H1 (cell line): ENCODE measurements at regions not wholly inside any gene's neighbourhood (a gene's known extent, or its start where the extent isn't known, plus 50 kb on each side); places are given as distances from the start of the nearest gene placed in this dataset.

Experiments
- CTCF ChIA-PET: fragments of 300-600 bp; sonication (Branson Sonifier 250); formaldehyde crosslinking; loops from one replicate; lab custom pipeline; 2021; ENCODE audit not compliant: partially characterized antibody; lab: Charles Lee
- POLR2A ChIA-PET: fragments of 300-600 bp; sonication (Branson Sonifier 250); formaldehyde crosslinking; loops from one replicate; lab custom pipeline; 2021; ENCODE audit warnings: inconsistent platforms; ENCODE audit not compliant: partially characterized antibody; lab: Charles Lee
- DNase-seq, 2 experiments: peaks; one replicate each; pipeline versions ENCODE4 v3.0.0 to v3.0.0-alpha.2; 2010 to 2022; ENCODE audit warnings: low spot score in 2 of 2, low read depth in 1 of 2, mixed read lengths in 1 of 2
- FAIRE-seq: peaks from 2 replicates; lab custom pipeline; 2011; peaks lifted over from hg19 to GRCh38; lab: Jason Lieb, UNC
- H2AFZ ChIP-seq: 2 replicates; pipeline ENCODE4 v1.8.1; 2012; ENCODE audit warnings: low read length, inconsistent platforms
- H2AK5ac ChIP-seq: 2 replicates; pipeline ENCODE4 v1.6.1; 2013; ENCODE audit warnings: low read depth, low read length
- H2BK120ac ChIP-seq: replicated peaks from 2 replicates; pipeline ENCODE3; 2013; ENCODE audit warnings: low read depth, low read length, inconsistent platforms
- H2BK12ac ChIP-seq: 2 replicates; pipeline ENCODE4 v1.6.1; 2013; ENCODE audit warnings: low read depth, low read length
- H2BK15ac ChIP-seq: 2 replicates; pipeline ENCODE4 v1.6.1; 2013; ENCODE audit warnings: low read length
- H2BK20ac ChIP-seq: 2 replicates; pipeline ENCODE4 v1.6.1; 2013; ENCODE audit warnings: low read length
- H2BK5ac ChIP-seq: 2 replicates; pipeline ENCODE4 v1.6.1; 2013; ENCODE audit warnings: low read depth, low read length
- H3K14ac ChIP-seq: 2 replicates; pipeline ENCODE4 v1.6.1; 2013; ENCODE audit warnings: inconsistent platforms; ENCODE audit not compliant: insufficient read length
- H3K18ac ChIP-seq: 2 replicates; pipeline ENCODE4 v1.6.1; 2013; ENCODE audit warnings: low read length; ENCODE audit errors: extremely low read depth
- H3K23ac ChIP-seq: 2 replicates; pipeline ENCODE4 v1.6.1; 2013; ENCODE audit warnings: inconsistent platforms; ENCODE audit not compliant: insufficient read length
- H3K23me2 ChIP-seq: 2 replicates; pipeline ENCODE4 v1.6.1; 2013; ENCODE audit warnings: low read depth, low read length
- H3K27ac ChIP-seq: 2 replicates; pipeline ENCODE4 v1.6.1; 2011; ENCODE audit warnings: low read depth, low read length, inconsistent platforms
- H3K27me3 ChIP-seq, 4 experiments: replicated peaks in 1 of 4; 1 replicate in 1 of 4; 2 replicates in 3 of 4; pipeline versions ENCODE4 v1.6.1 to v1.8.1; 2011 to 2013; ENCODE audit warnings: low read length in 3 of 4, mild to moderate bottlenecking in 3 of 4, inconsistent platforms in 2 of 4, mixed read lengths in 2 of 4, moderate library complexity in 1 of 4; ENCODE audit not compliant: control insufficient read depth in 3 of 4, insufficient read depth in 3 of 4; ENCODE audit errors: extremely low read depth in 1 of 4
- H3K36me3 ChIP-seq, 4 experiments: 2 replicates each; pipeline versions ENCODE4 v1.6.1 to v1.8.1; 2011 to 2013; ENCODE audit warnings: mild to moderate bottlenecking in 4 of 4, low read length in 3 of 4, moderate library complexity in 2 of 4, control low read depth in 1 of 4, inconsistent platforms in 1 of 4; ENCODE audit not compliant: insufficient read depth in 4 of 4, control insufficient read depth in 2 of 4
- H3K4ac ChIP-seq: replicated peaks from 2 replicates; pipeline ENCODE3; 2013; ENCODE audit warnings: low read length, low read depth, mixed read lengths, inconsistent platforms; ENCODE audit not compliant: insufficient read length
- H3K4me1 ChIP-seq, 4 experiments: replicated peaks in 1 of 4; 1 replicate in 1 of 4; 2 replicates in 3 of 4; pipeline versions ENCODE4 v1.6.1 to v1.8.1; 2011 to 2013; ENCODE audit warnings: low read length in 3 of 4, inconsistent platforms in 2 of 4, mixed read lengths in 1 of 4; ENCODE audit not compliant: insufficient read depth in 4 of 4, control insufficient read depth in 3 of 4
- H3K4me2 ChIP-seq, 2 experiments: 2 replicates each; pipeline versions ENCODE4 v1.6.1 to v1.8.1; 2011 to 2013; ENCODE audit warnings: low read depth in 2 of 2, low read length in 2 of 2, control low read depth in 1 of 2, inconsistent platforms in 1 of 2, mild to moderate bottlenecking in 1 of 2; ENCODE audit not compliant: insufficient read depth in 1 of 2
- H3K4me3 ChIP-seq, 4 experiments: fragments of 200-600, 300-600 bp in 1 of 4; sonication (generic), shearing (Covaris generic), sonication (Bioruptor Twin) in 1 of 4; 2 replicates each; pipeline versions ENCODE4 v1.5.1 to v1.8.1; 2011 to 2016; ENCODE audit warnings: low read length in 4 of 4, low read depth in 3 of 4, control low read depth in 2 of 4, inconsistent platforms in 2 of 4, mild to moderate bottlenecking in 2 of 4, mixed read lengths in 1 of 4, moderate library complexity in 1 of 4; ENCODE audit not compliant: insufficient read depth in 2 of 4; ENCODE audit errors: extremely low read depth in 1 of 4
- H3K56ac ChIP-seq: replicated peaks from 2 replicates; pipeline ENCODE3; 2013; ENCODE audit warnings: low read depth, mild to moderate bottlenecking, mixed read lengths, low read length, inconsistent platforms; ENCODE audit not compliant: insufficient read length
- H3K79me1 ChIP-seq: 2 replicates; pipeline ENCODE4 v1.6.1; 2013; ENCODE audit warnings: low read depth, low read length, control low read depth
- H3K79me2 ChIP-seq, 2 experiments: 2 replicates each; pipeline versions ENCODE4 v1.6.1 to v1.8.1; 2012 to 2013; ENCODE audit warnings: low read length in 2 of 2, mild to moderate bottlenecking in 2 of 2, inconsistent platforms in 1 of 2; ENCODE audit not compliant: insufficient read depth in 2 of 2, control insufficient read depth in 1 of 2
- H3K9ac ChIP-seq, 4 experiments: replicated peaks in 1 of 4; 1 replicate in 1 of 4; 2 replicates in 3 of 4; pipeline versions ENCODE4 v1.6.1 to v1.8.1; 2011 to 2013; ENCODE audit warnings: low read depth in 3 of 4, low read length in 3 of 4, control low read depth in 2 of 4, mild to moderate bottlenecking in 2 of 4, moderate library complexity in 2 of 4, inconsistent platforms in 1 of 4; ENCODE audit errors: extremely low read depth in 1 of 4
- H3K9me3 ChIP-seq, 2 experiments: 2 replicates each; pipeline versions ENCODE4 v1.6.1 to v1.8.1; 2012 to 2013; ENCODE audit warnings: mild to moderate bottlenecking in 2 of 2, moderate library complexity in 2 of 2, control low read depth in 1 of 2, inconsistent platforms in 1 of 2, low read depth in 1 of 2, low read length in 1 of 2, mixed read lengths in 1 of 2; ENCODE audit not compliant: insufficient read depth in 2 of 2
- H4K20me1 ChIP-seq, 2 experiments: replicated peaks in 1 of 2; 2 replicates each; pipeline versions ENCODE3 to v1.8.1; 2011 to 2013; ENCODE audit warnings: inconsistent platforms in 2 of 2, low read length in 2 of 2, mild to moderate bottlenecking in 1 of 2; ENCODE audit not compliant: insufficient read depth in 2 of 2, control insufficient read depth in 1 of 2
- H4K5ac ChIP-seq: 2 replicates; pipeline ENCODE4 v1.6.1; 2013; ENCODE audit warnings: low read length, low read depth, mixed read lengths, inconsistent platforms; ENCODE audit not compliant: insufficient read length
- H4K8ac ChIP-seq: 2 replicates; pipeline ENCODE4 v1.8.0; 2013; ENCODE audit warnings: mild to moderate bottlenecking, moderate library complexity, low read length, inconsistent platforms; ENCODE audit not compliant: insufficient read depth; ENCODE audit errors: extremely low read depth
- H4K91ac ChIP-seq: replicated peaks from 2 replicates; pipeline ENCODE3; 2013; ENCODE audit warnings: low read length, mixed read lengths, inconsistent platforms; ENCODE audit not compliant: insufficient read length
- CBX8 ChIP-seq: fragments of 300-800, 300-1000 bp; sonication (generic); IDR thresholded peaks from 2 replicates; pipeline ENCODE4 v1.7.1; 2016; ENCODE audit warnings: low read depth, low read length, borderline replicate concordance
- CEBPB ChIP-seq: IDR thresholded peaks from 2 replicates; pipeline ENCODE4 v1.6.1; 2012; ENCODE audit warnings: low read depth, low read length
- CHD1 ChIP-seq: IDR thresholded peaks from 2 replicates; pipeline ENCODE4 v1.6.1; 2012; ENCODE audit warnings: low read depth, low read length, improper control_type of control experiment
- EGR1 ChIP-seq: IDR thresholded peaks from 2 replicates; pipeline ENCODE4 v1.6.1; 2011; ENCODE audit warnings: low read depth, low read length, borderline replicate concordance
- GTF2F1 ChIP-seq: IDR thresholded peaks from 2 replicates; pipeline ENCODE4 v1.6.1; 2012; ENCODE audit warnings: low read depth, low read length, improper control_type of control experiment, borderline replicate concordance
- KDM1A ChIP-seq: fragments of 200-600, 300-600 bp; sonication (generic); IDR thresholded peaks from 2 replicates; pipeline ENCODE4 v1.7.1; 2016; ENCODE audit warnings: mild to moderate bottlenecking, low read length, borderline replicate concordance
- KDM5A ChIP-seq: fragments of 200-600 bp; IDR thresholded peaks from 2 replicates; pipeline ENCODE4 v1.7.1; 2012; ENCODE audit warnings: mild to moderate bottlenecking, low read length, inconsistent platforms, mixed read lengths
- MAX ChIP-seq: IDR thresholded peaks from 2 replicates; pipeline ENCODE4 v1.6.1; 2012; ENCODE audit warnings: inconsistent platforms
- POU5F1 ChIP-seq: IDR thresholded peaks from 2 replicates; pipeline ENCODE4 v1.6.1; 2011; ENCODE audit warnings: low read depth, mild to moderate bottlenecking, low read length, moderate library complexity
- SP1 ChIP-seq: IDR thresholded peaks from 2 replicates; pipeline ENCODE4 v1.6.1; 2011; ENCODE audit warnings: low read depth, low read length
- SP4 ChIP-seq: IDR thresholded peaks from 2 replicates; pipeline ENCODE4 v1.6.1; 2012; ENCODE audit warnings: low read length, inconsistent platforms
- TAF1 ChIP-seq: IDR thresholded peaks from 2 replicates; pipeline ENCODE4 v1.6.1; 2011; ENCODE audit warnings: mild to moderate bottlenecking, low read depth, low read length
- USF2 ChIP-seq: IDR thresholded peaks from 2 replicates; pipeline ENCODE4 v1.6.1; 2011; ENCODE audit warnings: low read length, improper control_type of control experiment
- ZNF274 ChIP-seq: IDR thresholded peaks from 2 replicates; pipeline ENCODE4 v1.7.0; 2012; ENCODE audit warnings: low read length, borderline replicate concordance; ENCODE audit errors: extremely low read depth
- WGBS, 2 experiments: shearing (Covaris generic) in 1 of 2; methylation state at CpG; one replicate each; pipeline versions ENCODE4 v1.1.6 to v1.1.7; 2013 to 2015; ENCODE audit warnings: low lambda C conversion rate in 2 of 2, mixed read lengths in 2 of 2, inconsistent platforms in 1 of 2, low coverage in 1 of 2, missing lambda C conversion rate in 1 of 2; ENCODE audit not compliant: insufficient replicate concordance in 2 of 2, insufficient coverage in 1 of 2, insufficient read length in 1 of 2; ENCODE audit errors: extremely low coverage in 1 of 2, missing lambda C conversion rate in 1 of 2; 5-methylcytosine and 5-hydroxymethylcytosine counted together

GRCh38 chr21:18831942-18832676 is 428.5 kb upstream of the TMPRSS15 start:
- CTCF ChIA-PET = interaction anchor here (2.8 kb wide), 1 partner anchor 8 kb away, joined by 9 read pairs; no protein-coding TSS in a partner anchor
- no peaks in the 10 kb centered on the region for H4K20me1 ChIP-seq
- no peaks in the 10 kb centered on the region for H3K36me3 ChIP-seq
- no peak overlapping the region for H3K4me3 ChIP-seq
- no peaks in the 10 kb centered on the region for H3K23me2 ChIP-seq
- no peaks in the 10 kb centered on the region for H3K79me1 ChIP-seq
- H2BK5ac ChIP-seq = no peak overlapping the region
- H3K4me1 ChIP-seq = no peaks in the 10 kb centered on the region
- H3K79me2 ChIP-seq = no peaks in the 10 kb centered on the region
- H2BK20ac ChIP-seq = no peak overlapping the region
- H3K14ac ChIP-seq = no peak overlapping the region
- no peak overlapping the region for H3K9ac ChIP-seq
- no peak for DNase-seq
- POLR2A ChIA-PET = no interaction called here
- H2BK120ac ChIP-seq = no peak overlapping the region
- H3K23ac ChIP-seq = no peak overlapping the region
- no peak overlapping the region for H3K18ac ChIP-seq
- H4K91ac ChIP-seq = no peak overlapping the region
- no peak overlapping the region for H3K4me2 ChIP-seq
- FAIRE-seq = no peak
- no peak overlapping the region for H4K5ac ChIP-seq
- H3K4ac ChIP-seq = no peak overlapping the region
- no peak overlapping the region for H2BK15ac ChIP-seq
- H2AFZ ChIP-seq = no peak overlapping the region
- WGBS, 2 experiments = 80 to 100% methylated on average over 1 to 2 of the region's 2 CpGs
- no peak overlapping the region for H3K27ac ChIP-seq
- no peak overlapping the region for H2AK5ac ChIP-seq
- H3K27me3 ChIP-seq = no peaks in the 10 kb centered on the region
- no peaks in the 10 kb centered on the region for H3K9me3 ChIP-seq
- H4K8ac ChIP-seq = no peak overlapping the region
- H3K56ac ChIP-seq = no peak overlapping the region
- H2BK12ac ChIP-seq = no peak overlapping the region
- TF ChIP-seq CEBPB (no peak), USF2 (no peak), CBX8 (no peak), TAF1 (no peak), GTF2F1 (no peak), SP4 (no peak), SP1 (no peak), POU5F1 (no peak), ZNF274 (no peak), MAX (no peak), CHD1 (no peak), KDM5A (no peak), KDM1A (no peak), EGR1 (no peak)
